Left lobe of liver (tissue), 2 donors: ENCODE measurements at regions not wholly inside any gene's neighbourhood (a gene's known extent, or its start where the extent isn't known, plus 50 kb on each side); places are given as distances from the start of the nearest gene placed in this dataset.

ENCODE experiments used
- ATAC-seq: fragments of 200-7000 bp; cut with Tn5 transposase; one replicate; pipeline ENCODE4 v1.9.1; 2020; ENCODE audit warnings: mild to moderate bottlenecking, moderate library complexity
- DNase-seq: peaks from one replicate; pipeline ENCODE4 v3.0.0-alpha.2; 2020; ENCODE audit warnings: low spot score
- donor health status: DM: no; HTN: no; CAD: no; lungs with moderate emphysema.
- donor health status: DM: no; HTN: yes; CAD: no.

DNA sequence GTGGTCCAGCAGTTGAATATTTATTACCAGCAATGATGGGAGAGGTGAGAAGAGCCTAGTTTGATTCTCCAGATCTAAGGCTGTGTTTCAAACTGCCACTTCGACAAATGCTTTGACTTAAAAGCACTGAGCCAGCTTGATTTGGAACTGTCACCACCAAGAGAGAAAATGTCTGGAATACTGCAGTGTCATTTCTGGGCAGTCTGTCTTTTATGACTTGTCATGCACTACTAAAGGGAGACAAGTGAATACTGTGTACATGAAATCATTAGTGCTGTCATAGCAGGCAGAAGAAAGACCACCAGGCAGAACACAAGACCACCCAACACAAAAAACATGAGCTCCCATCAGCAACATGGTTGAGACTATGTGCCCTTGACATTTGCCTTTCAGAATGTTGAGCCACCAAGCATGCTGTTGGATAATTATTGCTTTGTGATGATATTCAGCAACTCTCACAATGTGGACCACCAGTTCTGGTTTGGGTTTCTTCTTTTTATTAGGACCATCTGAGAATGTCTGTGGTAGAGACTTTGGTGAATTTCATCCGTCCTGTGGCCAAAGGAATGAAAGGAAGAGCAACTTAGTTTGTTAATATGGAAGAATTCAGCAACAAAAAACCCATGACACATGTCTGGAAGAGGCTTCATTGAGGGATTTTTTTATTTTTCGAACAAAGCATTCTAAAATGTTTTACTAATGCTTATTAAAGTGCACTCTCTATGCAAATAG, 125.8 kb downstream of the NTMT2 start:
- no peak for DNase-seq
- ATAC-seq: no peak

DNA sequence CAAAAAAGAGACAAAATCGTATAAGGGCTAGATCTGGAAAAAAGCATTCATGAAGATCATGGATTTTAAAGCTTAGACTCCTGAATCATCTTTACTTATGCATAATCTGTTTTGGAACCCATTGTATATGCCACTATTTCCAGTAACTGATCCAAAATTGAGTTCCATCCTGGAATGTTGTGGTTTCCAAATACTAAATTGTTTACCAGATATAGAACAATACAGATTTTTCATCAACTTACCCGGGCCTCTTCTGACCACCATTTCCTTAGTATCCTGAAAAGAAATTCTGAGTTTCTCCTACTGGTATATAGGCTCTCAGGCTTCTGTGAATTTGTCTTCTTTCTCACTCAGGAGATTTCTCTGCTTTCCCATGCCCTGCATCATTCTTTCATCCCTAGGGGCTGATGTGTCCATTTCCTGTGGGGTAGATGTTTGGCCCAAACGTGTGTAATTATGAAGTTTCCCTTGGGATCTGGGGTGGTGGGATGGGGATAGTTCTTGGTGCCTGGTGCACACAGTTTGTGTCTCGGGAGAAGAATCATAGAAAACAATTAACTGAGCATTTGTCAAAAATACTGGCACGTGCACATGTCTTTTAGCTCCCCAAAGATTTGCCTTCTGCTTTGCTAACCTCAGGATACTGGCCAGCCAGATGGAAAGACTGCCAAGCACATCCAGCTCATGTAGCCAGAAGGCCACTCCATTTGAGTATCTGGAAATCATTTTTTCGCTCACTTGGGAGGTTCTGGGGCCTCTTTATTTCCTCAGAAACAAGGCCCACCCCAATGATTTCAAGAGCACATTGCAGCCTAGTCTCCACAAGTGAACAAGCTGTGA, 127.8 kb downstream of the NTMT2 start:
- no peak for ATAC-seq
- DNase-seq: no peak

DNA sequence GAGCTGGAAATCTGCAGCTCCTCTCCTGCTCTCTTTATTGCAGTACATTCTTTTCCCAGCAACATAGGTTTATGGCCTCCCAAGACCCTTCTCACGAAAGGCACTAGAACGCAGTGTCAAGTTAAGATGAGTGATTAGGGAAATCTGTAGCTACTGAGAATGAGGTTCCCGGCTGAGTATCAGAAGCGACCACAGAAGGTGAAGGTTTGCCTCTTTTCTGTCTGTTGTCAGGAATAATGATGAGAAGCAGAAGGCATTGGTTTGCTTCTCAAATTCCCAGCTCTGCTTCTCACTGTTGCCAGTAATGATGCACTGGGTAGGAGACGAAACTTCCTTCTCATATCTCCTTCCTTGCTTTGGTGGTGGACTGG, 128.4 kb downstream of the NTMT2 start:
- ATAC-seq (no peak), DNase-seq (no peak)

DNA sequence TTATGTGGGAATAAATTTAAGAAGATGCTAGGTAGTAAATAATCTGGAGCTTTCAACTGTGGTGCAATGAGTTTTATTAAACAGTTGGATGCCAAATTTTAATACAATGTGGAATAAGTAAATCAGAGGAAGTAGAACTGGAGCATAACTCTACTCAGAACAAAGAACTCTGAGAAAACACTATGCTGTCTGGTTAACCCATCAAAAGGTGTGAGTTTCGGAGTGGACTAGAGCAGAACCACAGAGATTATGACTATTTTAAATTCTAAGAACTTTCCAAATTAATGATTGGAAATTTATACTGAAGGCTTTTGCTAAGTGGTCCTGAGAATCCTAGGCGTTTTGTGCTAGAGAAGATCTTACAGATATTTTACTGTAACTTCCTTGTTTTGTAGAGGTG, 132.2 kb downstream of the NTMT2 start:
- no peak for ATAC-seq
- DNase-seq: no peak

DNA sequence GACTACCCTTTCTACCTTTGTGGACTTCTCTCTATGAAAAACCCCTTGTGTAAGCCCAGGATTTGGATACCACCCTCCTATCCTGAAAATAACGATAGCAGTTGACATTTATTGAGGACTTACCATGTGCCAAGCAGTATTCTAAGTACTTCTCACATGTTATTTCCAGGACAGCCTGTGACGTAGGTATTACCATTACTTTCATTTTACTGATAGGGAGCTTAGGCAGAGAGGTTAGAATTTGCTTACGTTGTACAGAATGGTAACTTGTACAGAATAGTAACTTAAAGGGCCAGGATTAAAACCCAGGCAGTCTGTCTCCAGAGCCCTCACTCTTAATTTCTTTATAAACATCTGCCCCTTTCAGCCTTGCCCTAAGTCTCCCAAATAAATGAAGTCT, 138.3 kb downstream of the NTMT2 start:
- DNase-seq: no peak

DNA sequence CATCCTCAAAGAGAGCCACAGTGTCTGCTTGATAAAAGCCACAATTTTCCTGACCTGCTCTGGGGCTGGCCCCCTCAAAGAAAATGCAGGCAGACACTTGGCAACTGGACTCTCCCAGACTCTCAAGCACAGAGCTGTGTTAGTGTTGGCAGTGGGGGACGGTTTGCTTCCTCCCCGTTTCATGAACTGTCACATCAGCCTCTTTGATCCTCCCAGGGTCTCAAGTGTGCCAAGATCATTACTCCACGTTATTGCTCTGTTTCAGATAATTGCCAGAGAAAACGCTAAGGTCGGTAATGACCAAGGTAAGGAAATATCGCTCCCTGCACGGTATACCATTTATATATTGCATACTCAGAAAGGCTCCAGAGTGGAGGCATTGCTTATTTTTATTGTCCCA, 138.8 kb downstream of the NTMT2 start:
- no peak for DNase-seq
- ATAC-seq: no peak

More for the DNA sequence above, 138.3 kb downstream of the NTMT2 start:
- no peak for ATAC-seq

DNA sequence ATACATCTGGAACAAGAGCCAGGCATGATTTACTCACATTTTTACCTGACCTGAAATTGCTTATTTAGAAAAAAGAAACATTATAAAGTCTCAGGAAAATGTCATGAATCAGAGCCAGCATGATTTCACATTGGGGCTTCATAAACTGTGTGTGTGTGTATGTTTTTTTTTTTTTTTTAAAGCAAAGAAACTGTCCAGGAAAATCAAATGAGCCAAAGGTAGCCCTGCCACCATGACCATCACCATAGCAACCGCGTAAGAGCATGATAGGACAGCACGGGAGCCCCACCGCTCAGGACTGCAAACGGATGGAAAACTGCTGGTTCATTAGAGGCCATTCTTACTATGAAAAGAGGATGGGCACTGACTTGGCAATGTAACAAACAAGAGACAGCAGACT, 139.2 kb downstream of the NTMT2 start:
- DNase-seq: no peak
- ATAC-seq: no peak

DNA sequence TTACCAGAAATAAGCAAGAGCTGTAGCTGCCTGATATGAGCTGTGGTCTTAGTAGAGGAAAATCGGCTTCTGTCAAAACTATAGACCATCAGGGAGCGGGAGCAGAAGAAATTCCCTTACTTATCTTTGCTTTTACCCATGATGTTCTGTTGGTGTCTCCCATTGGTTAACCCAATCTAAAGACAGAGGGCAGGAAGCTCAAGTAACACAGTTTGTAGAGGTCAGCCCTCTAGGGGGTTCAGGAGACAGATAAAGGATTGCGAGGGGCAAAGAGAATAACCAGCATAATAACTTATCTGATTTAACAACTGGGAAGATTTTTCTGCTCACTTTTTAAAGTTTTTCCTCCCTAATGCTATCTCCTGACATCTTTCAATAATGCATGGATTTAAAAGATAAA, 142.4 kb downstream of the NTMT2 start:
- ATAC-seq (no peak), DNase-seq (no peak)

DNA sequence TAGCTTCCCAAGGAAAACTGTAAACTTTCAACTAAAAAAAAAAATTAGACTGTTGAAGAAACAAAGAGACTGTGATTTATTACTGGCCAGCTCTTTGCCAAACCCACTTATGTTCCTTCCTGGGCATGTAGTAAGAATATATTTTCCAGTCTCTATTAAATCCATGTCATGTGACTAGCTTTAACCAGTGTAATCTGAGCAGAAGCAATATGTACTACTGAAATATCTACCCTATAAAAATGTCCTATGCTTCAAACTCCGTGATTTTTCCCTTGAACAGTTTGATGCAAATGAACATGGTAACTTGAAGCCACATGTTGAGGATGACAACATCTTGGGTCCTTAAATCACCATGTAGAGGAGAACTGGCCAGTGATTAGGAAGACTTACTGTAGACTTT, 144.5 kb downstream of the NTMT2 start:
- DNase-seq: no peak
- no peak for ATAC-seq

DNA sequence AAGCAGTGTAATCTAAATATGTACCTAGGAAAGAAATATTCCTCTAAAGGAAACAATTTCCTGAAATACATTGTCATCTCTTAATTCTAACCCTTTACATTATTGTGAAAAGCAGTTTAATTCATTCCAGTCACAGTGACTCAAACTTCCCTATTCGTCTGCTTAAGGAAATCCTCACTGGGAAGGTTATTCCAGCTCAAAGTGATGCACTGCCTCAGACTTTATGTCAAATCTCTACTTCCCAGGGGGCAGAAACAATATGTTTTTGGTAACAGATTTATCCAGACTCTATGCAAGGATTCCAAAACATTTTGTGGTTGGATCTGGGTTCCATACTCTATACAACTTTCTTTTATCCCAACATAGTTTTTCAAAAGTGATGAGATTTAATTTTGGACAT, 145.2 kb downstream of the NTMT2 start:
- ATAC-seq (no peak), DNase-seq (no peak)

DNA sequence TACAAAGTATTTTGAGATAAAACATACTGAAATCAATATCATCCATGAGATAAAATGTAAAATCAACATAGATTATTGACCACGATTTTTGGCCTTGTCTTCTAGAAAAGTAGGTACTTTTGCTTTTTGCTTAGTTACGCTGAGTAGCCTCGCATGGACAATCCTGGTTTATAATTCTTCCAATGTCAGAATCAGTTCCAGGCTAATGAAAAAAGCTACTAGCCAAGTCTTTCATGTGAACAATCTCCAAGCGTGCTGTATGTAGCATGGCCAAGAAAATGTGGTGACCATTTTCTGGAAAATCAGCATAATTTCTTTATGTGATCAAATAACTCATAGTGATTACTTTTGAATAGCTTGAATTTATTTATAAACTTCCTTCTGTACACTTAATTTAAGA, 145.8 kb downstream of the NTMT2 start:
- no peak for DNase-seq
- no peak for ATAC-seq

DNA sequence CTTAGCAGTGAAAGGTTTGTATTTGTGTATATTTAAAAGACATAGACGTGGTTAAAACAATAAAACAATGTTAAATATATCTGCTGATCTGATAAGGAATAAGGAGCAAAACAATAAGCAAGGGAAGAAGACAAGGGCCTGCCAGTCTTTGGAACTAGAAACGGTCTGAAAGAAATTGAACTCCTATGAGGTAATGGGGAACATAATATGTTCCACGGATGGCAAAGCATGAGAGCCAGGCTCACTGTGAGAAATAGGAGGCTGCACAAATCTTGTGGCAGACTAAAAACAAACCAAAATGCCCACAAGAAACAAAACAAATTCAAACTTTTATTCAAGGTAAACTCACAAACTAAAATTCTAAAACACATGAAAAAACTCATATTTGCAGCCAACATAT, 150.5 kb downstream of the NTMT2 start:
- ATAC-seq: no peak
- DNase-seq: no peak

DNA sequence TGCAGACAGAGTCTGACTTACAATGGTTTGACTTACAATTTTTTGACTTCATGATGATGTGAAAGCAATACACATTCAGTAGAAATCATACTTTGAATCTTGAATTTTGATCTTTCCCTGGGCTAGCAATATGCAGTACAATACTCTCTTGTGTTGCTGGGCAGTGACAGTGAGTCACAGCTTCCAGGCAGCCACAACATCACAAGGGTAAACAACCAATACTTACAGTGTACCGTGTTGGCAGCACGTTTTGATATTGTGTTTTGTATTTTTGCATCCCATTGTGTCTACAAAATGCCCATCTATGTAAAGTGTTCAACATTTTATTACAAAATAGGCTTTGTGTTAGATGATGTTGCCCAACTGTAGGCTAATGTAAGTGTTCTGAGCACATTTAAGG, 150.9 kb downstream of the NTMT2 start:
- no peak for ATAC-seq
- no peak for DNase-seq

DNA sequence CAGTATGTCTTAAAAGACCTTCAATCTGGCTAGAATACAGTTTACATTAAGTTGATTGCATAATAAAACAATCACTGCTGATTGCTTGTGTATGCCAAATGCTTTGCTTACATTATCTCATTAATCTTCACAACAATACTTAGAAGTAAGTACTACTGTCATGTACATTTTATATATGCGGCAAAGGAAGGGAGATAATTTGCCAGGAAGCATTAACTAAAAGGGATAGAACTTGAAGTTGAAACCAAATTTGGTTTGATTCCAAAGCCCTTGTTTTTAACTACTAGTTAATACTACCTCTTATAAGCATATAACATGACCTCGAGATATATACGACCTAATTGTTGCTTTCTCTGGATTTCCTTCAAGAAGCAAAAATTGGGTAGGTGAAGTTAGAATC, 155.8 kb downstream of the NTMT2 start:
- no peak for DNase-seq
- ATAC-seq: no peak

DNA sequence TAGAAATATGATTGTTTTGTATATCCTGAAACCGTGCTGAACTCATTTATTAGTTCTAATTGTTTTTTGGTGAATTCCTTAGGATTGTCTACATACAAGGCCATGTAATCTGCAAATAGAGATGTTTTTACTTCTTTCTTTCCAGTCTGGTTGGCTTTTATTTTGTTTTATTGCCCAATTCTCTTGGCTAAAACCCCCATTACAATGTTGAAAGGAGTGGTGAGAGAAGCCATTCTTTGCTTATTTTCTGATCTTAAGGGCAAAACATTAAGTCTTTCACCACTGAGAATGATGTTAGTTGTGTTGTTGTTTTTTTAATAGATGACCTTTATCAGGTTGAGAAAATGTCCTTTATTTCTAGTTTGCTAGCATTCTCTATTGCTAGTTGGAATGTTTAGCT, 157.3 kb downstream of the NTMT2 start:
- ATAC-seq: no peak
- DNase-seq: no peak

DNA sequence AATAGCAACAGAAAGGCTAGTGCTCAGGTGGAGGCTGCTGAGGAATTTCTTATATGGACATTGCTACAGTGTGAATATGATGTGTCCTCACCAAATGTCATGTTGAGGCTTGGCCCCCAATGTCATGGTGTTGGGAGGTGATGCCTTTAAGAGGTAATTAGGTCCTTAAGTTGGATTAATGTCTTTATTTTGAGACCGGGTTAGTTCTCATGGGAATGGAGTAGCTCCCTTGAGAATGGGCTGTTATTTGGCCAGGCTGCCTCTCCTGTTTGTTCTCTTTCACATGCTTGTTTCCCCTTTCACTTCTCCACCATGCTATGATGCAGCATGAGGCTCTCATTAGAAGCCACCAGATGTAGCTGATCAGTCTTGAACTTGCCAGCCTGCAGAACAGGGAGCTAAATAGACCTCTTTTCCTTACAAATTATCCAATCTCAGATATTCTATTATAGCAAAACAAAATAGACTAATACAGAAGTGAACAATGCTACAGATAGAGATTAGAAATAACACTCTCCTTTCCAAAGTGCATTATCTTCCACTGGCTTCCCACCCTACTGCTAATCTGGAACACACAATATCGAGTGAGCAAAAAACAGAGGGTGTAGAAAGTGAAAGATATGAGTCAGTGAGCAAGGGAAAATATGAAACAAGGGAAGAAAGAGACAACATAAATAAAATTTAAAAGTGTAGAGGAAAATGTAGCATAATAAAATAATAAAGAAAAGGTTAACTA, 160.2 kb downstream of the NTMT2 start:
- DNase-seq: no peak
- no peak for ATAC-seq

DNA sequence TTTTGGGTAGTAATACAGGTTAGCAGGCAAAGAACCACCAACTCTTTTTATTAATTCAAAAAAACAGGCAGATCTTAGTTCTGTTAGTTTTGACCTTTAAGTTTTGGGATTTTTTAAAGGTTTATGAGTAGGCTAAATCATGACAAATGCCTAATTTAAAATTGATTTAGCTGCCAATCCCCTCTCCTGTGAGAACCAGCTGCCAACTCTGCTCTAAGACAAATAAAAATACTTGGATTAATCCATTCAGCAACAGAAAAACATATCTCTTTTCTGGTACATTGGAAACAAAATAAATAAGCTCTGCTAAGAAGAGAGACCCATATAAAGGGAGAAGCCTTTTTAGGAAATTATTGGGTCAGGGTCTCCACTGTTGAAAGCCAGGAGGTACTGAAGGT, 160.8 kb downstream of the NTMT2 start:
- no peak for ATAC-seq

DNA sequence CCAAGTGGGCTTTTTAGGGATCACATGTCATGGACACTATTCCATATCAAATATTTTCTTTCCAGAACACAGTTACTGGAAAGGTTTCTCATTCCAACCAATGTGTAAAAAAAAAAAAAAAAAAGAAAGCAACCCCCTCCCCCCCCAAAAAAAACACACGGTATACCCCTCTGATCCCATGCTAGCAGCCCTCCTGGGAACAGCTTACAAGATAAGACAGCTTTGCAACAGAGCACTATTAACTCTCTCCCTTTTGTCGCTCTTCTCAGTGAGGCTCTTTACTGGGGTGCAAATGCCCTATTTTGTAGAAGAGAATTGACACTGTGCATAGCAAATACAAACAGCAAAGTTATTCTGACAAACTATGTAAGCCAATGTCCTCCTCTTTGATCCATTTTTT, 161.2 kb downstream of the NTMT2 start:
- ATAC-seq (no peak), DNase-seq (no peak)

More for the DNA sequence above, 160.8 kb downstream of the NTMT2 start:
- no peak for DNase-seq

DNA sequence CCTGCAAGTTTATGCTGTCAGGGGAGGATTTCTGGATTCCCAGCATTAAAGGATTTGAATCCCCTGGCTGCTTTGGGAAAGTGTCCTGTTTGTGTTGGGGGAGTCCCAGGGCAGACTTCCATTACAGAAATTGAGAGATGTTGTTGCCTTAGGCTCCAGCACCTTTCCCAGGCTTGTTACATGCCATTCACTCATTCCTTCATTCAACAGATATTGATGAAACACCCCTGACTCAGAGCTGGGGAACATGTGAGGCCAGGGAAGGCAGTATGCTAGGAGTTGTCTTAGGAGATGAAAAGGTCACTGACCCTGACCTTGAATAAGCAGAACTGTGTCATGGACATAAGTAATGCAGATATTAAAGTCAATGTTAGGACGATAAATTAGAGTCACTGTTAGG, 161.7 kb downstream of the NTMT2 start:
- ATAC-seq (no peak), DNase-seq (no peak)

DNA sequence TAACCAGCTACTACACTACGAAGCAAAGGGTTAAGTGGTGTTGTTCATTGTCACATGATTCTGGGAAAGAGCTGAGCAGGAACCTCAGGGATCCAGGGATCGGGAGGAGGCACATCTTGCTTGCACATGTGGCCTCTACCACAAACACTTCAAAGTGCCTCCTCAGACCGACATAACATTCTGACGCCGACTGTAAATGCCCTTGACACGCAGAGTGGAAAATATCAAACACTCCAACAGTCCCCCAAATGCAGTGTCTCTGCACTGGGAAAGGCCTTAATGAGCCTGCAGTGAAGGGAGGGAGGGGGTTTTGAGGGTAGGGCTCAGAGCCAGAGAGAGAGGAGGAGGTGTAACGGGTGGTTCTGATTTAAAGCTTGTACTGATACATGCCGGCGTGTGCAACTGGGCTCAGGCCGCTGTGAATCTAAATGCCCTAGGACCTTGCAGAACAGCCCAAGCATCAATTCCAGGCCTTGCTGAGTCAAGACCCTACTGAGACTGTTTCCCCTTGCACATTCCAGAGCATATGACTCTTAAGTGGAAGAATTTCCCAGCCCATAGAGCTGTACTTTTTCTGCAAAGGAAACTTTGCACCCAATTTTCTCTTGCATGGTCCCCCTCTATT, 163.7 kb downstream of the NTMT2 start:
- ATAC-seq (no peak), DNase-seq (no peak)

DNA sequence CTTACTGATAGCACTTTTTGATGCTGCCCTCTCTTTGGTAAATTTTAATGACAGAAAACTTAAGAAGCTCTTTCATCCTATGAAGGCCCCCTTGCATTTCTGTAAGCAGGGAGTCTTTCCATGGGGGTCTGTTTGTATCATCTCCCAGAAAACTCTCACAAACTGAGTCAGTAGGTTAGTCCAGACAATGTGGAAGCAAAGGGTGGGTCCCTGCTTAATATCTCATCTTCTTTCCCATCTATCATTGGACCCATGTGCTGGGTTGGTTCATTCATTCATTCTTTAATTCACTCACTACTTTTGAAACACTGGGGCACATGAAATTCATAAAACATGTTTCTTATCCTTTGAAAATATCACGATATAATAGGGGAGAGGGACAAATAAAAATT, 164.3 kb downstream of the NTMT2 start:
- ATAC-seq (no peak), DNase-seq (no peak)

DNA sequence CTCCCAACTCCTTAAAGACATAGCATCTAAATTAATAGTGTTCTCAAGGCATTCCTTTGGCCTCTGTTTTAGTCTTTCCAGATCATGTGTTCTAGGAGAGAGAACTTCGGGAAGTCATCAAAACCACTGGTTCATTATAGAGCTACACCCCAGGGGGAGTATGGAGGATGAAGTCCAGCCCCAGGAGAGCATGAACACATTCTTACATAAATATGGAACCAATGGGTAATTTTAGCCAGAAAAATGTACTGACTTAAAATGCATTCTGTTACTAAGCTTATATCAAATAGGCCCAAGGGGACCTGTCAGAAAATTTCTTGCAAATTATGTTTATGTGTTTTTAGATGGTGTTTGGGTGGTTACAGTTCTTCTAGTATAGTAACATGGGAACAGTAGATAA, 165.2 kb downstream of the NTMT2 start:
- ATAC-seq: no peak

More for the DNA sequence above, 165.2 kb downstream of the NTMT2 start:
- DNase-seq: no peak
